HG03135 (cell line): ENCODE measurements at regions not wholly inside any gene's neighbourhood (a gene's known extent, or its start where the extent isn't known, plus 50 kb on each side); places are given as distances from the start of the nearest gene placed in this dataset.
A peak's percentile ranks its signal among the peaks of the same experiment; 100 is the strongest.

Source experiments
- ATAC-seq: cut with Tn5 transposase; IDR thresholded peaks from one replicate; pipeline ENCODE4 v1.9.1; 2021; ENCODE audit warnings: mild to moderate bottlenecking, moderate library complexity; ENCODE audit not compliant: unreplicated experiment

GRCh38 chr1:115495111-115495510 lies 146.7 kb upstream of the VANGL1 start:
- ATAC-seq = no peak

GRCh38 chr1:115493834-115494233 lies 147.9 kb upstream of the VANGL1 start:
- ATAC-seq = no peak

- no peak for ATAC-seq
Measured at GRCh38 chr1:115492880-115493279, 148.9 kb upstream of the VANGL1 start.

GRCh38 chr1:115492019-115492595 lies 149.7 kb upstream of the VANGL1 start:
- ATAC-seq = no peak

GRCh38 chr1:115491298-115492018 lies 150.3 kb upstream of the VANGL1 start:
- ATAC-seq = no peak

GRCh38 chr1:115479055-115479482 lies 141.0 kb upstream of the NGF start:
- no peak for ATAC-seq

GRCh38 chr1:115477071-115477470 lies 139.0 kb upstream of the NGF start:
- no peak for ATAC-seq

- no peak for ATAC-seq
Measured at GRCh38 chr1:115476616-115477015, 138.6 kb upstream of the NGF start.

GRCh38 chr1:115475901-115476300 lies 137.9 kb upstream of the NGF start:
- ATAC-seq = no peak

- ATAC-seq = no peak
Measured at GRCh38 chr1:115475252-115475651, 137.2 kb upstream of the NGF start.

- no peak for ATAC-seq
Measured at GRCh38 chr1:115473986-115474565, 136.0 kb upstream of the NGF start.

GRCh38 chr1:115469703-115470476 lies 131.8 kb upstream of the NGF start:
- peak; percentile 48 for ATAC-seq

- ATAC-seq = no peak
Measured at GRCh38 chr1:115467790-115468189, 129.7 kb upstream of the NGF start.

GRCh38 chr1:115467196-115467595 lies 129.1 kb upstream of the NGF start:
- ATAC-seq = no peak

- no peak for ATAC-seq
Measured at GRCh38 chr1:115466433-115466832, 128.4 kb upstream of the NGF start.

GRCh38 chr1:115465802-115466363 lies 127.8 kb upstream of the NGF start:
- no peak for ATAC-seq

- ATAC-seq = no peak
Measured at GRCh38 chr1:115463347-115463746, 125.3 kb upstream of the NGF start.

- no peak for ATAC-seq
Measured at GRCh38 chr1:115462566-115463076, 124.6 kb upstream of the NGF start.

GRCh38 chr1:115461526-115461925 lies 123.5 kb upstream of the NGF start:
- no peak for ATAC-seq

GRCh38 chr1:115459161-115459560 lies 121.1 kb upstream of the NGF start:
- no peak for ATAC-seq
